GM12865 (cell line): ENCODE measurements at regions not wholly inside any gene's neighbourhood (a gene's known extent, or its start where the extent isn't known, plus 50 kb on each side); places are given as distances from the start of the nearest gene placed in this dataset.
"Not testable (repeated sequence)": the region's sequence is repeated elsewhere in the genome, so short reads cannot be mapped to it uniquely, and the experiment has no call there.

Experiments used
- DNase-seq: peaks from one replicate; pipeline ENCODE4 v3.0.0; 2010; ENCODE audit warnings: low read depth
- H3K4me3 ChIP-seq: 2 replicates; pipeline ENCODE4 v1.5.1; 2011; ENCODE audit warnings: mild to moderate bottlenecking, low read depth, low read length, control low read depth
- TF ChIP-seq, protein P1 (sequence below): IDR thresholded peaks from 2 replicates; pipeline ENCODE4 v1.5.1; 2011; ENCODE audit warnings: low read length, control low read depth, low read depth, inconsistent platforms; ENCODE audit not compliant: insufficient read depth; ENCODE audit errors: missing control alignments

DNA sequence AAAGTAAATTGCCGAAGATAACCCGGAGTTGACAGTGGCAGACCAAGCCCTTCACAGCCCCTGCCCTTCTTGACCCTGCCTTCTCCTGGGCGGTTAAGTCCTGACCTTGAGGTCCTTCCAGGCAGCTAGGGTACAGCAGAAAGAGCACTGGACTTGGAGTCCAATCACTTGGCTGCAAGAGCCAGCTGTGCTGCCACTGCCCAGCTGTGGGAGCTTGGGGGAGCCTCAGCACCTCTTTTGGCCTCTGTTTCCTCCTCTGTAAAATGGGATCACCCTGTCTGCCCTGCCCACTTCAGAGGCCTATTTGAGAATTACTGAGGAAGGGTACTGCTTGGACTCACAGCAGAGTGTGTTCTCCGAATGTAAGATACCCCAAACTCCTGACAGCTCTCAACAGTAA, 66.2 kb upstream of the SMAD6 start:
- H3K4me3 ChIP-seq = no peak overlapping the region
- DNase-seq = no peak
- TF ChIP-seq, protein P1, sequence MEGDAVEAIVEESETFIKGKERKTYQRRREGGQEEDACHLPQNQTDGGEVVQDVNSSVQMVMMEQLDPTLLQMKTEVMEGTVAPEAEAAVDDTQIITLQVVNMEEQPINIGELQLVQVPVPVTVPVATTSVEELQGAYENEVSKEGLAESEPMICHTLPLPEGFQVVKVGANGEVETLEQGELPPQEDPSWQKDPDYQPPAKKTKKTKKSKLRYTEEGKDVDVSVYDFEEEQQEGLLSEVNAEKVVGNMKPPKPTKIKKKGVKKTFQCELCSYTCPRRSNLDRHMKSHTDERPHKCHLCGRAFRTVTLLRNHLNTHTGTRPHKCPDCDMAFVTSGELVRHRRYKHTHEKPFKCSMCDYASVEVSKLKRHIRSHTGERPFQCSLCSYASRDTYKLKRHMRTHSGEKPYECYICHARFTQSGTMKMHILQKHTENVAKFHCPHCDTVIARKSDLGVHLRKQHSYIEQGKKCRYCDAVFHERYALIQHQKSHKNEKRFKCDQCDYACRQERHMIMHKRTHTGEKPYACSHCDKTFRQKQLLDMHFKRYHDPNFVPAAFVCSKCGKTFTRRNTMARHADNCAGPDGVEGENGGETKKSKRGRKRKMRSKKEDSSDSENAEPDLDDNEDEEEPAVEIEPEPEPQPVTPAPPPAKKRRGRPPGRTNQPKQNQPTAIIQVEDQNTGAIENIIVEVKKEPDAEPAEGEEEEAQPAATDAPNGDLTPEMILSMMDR = no peak

DNA sequence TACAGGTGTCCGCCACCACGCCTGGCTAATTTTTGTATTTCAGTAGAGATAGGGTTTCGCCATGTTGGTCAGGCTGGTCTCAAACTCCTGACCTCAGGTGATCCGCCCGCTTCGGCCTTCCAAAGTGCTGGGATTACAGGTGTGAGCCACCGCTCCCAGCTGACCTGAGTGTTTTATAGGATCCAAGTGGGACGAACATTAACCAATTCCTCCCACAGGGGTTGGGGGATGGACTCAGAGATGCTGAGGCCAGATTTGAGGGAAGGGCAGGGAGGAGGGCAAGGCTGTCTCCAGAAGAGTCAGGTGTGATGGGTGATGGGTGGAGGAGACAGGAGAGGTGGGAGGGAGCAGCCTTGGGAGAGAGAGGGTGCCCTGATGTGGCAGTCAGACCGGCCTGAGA, 65.0 kb upstream of the SMAD6 start:
- DNase-seq, H3K4me3 ChIP-seq: not testable (repeated sequence)

DNA sequence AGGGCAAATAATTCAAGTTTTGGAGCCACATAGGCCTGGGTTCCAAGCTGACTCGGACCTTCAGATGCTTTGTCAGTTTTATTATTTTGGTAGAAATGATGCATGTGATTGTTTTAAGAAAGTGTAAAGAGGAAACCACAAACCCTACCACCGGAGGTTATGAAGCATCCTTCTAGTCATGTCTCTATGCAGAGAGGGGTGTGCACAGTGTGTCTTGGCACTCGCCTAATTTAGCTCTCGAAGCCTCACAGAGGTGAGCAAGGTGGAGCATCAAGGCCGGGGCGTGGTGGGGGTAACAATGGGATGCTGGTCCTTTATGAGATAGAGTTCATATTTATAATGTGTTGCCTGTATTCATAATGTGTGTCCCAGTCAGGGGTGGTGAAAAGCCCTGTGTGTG, 63.7 kb upstream of the SMAD6 start:
- no peak overlapping the region for H3K4me3 ChIP-seq
- DNase-seq = no peak

DNA sequence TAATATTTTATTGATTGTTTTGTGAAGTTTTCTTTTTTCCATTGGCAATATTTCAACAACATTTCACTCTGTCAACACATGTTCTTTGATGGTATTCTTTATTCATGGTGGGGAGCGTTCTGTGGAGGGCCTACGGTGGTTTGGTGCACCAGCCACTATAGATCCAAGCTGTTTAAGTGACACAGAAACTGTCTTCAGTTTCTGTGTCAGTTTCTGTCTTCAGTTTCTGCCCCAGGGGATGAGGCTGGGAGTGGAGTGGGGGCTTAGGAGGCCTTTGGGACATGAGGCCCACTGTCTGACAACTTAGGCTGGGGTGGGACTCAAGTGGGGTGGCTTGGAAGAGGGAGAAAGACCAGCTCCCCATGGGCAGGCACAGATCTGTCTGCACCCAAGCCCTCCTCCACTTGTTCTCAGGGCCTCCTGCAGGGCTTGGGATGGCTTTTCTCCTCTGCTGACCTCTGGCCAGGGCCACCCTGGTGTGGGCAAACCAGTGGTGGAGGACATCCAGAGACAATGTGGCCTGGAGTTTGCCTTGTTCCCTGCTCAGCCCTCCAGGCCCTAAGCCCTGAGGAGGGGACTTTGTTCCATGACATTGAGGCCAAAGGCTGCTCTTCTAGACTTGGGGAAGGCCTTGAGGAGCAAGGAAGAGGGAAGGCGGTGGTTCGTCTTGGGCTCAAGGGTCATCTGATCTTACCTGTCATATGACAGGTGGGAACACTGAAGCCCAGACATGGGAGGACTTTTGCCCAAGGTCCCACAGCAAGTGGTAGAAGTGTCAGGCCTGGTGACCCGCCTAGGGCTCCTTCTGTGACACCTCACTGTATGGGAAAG, 60.3 kb upstream of the SMAD6 start:
- H3K4me3 ChIP-seq = no peak overlapping the region
- TF ChIP-seq, protein P1 = no peak
- peak; percentile 5 for DNase-seq

More for the DNA sequence above, 63.7 kb upstream of the SMAD6 start:
- TF ChIP-seq, protein P1 = no peak

DNA sequence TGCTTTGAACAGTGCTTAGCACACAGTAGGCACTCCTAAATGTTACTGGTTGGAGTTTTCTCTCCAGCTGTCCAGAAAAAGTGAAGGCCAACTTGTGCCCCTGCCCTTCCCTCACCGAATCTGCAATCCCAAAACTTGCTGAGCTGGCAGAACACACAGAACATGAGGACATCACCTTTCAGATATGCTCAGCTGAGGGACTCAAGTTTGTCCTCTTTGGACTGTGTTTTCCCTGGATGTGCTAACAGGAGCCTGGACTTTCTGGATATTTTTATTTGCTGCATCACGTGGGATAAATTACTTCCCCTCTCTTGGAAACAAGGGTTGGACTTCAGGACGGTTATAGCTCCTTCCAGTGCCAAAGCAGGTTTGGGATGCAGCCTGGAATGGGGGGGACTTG, 59.5 kb upstream of the SMAD6 start:
- TF ChIP-seq, protein P1 = no peak
- DNase-seq = no peak
- H3K4me3 ChIP-seq = no peak overlapping the region

DNA sequence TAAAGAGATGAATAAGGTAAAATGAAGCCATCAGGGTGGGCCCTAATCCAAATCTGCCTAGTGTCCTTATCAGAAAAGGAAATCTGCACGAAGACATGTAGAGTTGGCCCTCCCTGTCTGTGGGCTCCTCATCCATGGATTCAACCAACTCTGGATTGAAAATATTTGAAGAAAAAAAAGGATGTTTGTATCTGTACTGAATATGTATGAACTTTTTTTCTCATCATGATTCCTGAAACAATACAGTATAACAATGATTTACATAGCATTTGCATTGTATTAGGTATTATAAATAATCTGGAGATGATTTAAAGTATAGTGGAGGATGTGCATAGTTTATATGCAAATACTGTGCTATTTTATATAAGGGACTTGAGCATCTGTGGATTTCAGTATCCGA, 59.0 kb upstream of the SMAD6 start:
- TF ChIP-seq, protein P1 = no peak
- H3K4me3 ChIP-seq = no peak overlapping the region
- no peak for DNase-seq

DNA sequence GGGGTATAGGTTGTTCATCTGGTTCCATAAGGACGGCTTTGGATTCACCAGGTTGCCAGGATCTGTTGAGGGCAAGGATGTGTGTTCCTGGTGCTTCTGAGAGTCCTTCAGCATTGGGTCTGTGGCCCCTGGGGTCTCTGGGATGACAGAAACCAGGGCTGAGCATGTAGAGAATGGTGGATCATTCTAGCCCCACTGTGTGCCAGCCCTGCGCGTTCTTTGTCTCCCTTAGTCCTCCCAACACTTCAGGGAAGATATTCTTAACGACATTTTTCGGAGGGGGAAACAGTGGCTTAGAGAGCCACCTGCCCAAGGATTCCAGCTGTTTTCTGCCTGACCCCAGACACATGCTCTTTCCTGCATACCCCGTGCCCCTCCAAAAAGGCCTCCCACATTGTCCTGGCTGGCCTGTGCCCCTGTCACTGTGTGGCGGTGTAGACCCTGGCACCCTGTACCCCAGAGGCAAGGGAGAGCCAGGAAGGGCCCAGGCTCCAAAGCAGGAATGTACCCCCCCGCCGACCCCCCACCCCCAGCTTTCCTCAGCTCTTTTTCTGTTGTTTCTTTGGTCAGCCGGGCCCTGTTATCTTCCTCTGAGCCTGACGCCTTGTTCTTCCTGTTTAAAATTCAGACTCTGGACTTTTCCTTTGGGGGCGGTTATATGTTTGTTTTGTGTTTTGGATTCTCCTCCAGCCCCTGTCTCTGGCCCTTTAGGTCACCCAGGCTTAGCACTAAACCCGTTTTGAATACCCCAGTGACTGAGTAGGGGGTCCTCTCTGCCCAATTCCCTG, 57.8 kb upstream of the SMAD6 start:
- DNase-seq = no peak
- TF ChIP-seq, protein P1 = no peak
- H3K4me3 ChIP-seq = no peak overlapping the region
